ENCODE measurements at regions not wholly inside any gene's neighbourhood (a gene's known extent, or its start where the extent isn't known, plus 50 kb on each side); places are given as distances from the start of the nearest gene placed in this dataset.

DNA sequence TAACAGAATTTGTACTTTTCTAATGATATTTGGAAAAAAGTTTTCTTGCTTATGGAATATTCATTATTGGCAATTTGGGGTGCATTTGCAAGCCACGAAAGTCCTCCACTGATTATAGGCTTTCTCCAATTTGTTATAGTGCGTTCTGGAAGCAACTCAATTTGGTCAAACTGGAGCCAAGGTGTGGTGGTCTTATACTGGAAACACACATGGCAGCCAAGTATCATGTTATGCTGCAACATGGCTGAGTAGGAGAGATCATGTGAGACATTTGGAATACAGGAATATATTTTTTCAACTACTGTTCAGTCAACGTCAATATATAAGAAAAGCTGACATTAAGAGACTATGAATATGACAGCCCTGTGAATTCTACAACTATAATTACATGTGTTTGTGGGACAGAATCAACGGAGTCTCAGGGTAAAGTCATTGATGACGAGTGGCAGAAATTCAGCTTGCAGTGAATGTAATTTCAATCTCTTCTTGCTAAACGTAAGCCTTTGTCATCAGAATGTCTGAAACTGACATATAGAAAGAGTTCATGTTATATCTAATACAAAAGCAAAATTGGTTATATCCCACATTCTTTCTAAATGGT, 83.8 kb upstream of the FIBIN start:
- no peak for DNase-seq (ENCODE audit: low read depth)
- H3K36me3 ChIP-seq (ENCODE audit: control insufficient read depth, insufficient read depth, low read length): no peaks in the 10 kb centered on the region
- TF ChIP-seq, protein P1, sequence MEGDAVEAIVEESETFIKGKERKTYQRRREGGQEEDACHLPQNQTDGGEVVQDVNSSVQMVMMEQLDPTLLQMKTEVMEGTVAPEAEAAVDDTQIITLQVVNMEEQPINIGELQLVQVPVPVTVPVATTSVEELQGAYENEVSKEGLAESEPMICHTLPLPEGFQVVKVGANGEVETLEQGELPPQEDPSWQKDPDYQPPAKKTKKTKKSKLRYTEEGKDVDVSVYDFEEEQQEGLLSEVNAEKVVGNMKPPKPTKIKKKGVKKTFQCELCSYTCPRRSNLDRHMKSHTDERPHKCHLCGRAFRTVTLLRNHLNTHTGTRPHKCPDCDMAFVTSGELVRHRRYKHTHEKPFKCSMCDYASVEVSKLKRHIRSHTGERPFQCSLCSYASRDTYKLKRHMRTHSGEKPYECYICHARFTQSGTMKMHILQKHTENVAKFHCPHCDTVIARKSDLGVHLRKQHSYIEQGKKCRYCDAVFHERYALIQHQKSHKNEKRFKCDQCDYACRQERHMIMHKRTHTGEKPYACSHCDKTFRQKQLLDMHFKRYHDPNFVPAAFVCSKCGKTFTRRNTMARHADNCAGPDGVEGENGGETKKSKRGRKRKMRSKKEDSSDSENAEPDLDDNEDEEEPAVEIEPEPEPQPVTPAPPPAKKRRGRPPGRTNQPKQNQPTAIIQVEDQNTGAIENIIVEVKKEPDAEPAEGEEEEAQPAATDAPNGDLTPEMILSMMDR (IDR thresholded peaks at IDR 0.05; ENCODE audit: insufficient read depth, low read depth, low read length): no peak
- ChIA-PET CTCF (interaction anchor here (0.7 kb wide), 1 partner anchor 28 kb away, joined by 3 read pairs; no protein-coding TSS in a partner anchor), POLR2A (no interaction called here)
- no peak overlapping the region for H3K4me3 ChIP-seq (ENCODE audit: low read depth, low read length)
- no peaks in the 10 kb centered on the region; the same call in 1 of the 2 replicates for H3K27me3 ChIP-seq (ENCODE audit: control insufficient read depth, insufficient read depth, low read length)

DNA sequence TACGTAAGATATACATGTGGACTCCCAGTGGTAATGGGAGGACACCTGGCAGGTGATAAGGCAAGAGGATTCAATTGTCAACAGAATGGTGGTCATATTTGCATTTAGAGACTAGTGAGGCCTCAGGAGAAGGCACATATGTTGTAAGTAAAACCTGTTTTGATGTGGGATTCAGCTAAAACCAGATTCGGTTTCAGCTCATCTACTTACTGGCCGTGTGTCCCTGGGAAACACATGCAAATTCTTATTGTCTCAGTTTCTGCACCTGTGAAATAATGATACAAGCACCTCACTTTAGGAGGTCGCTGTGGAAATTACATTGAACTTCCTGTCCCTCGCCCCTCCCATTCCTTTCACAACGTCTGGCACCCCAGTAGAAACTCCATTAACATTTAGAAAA, 78.9 kb upstream of the FIBIN start:
- CTCF ChIA-PET: no interaction called here
- Histone ChIP-seq H3K4me3 (ENCODE audit: low read depth, low read length) (no peak overlapping the region), H3K36me3 (ENCODE audit: control insufficient read depth, insufficient read depth, low read length) (no peaks in the 10 kb centered on the region), H3K27me3 (ENCODE audit: control insufficient read depth, insufficient read depth, low read length) (no peaks in the 10 kb centered on the region; the same call in 1 of the 2 replicates)
- no peak for DNase-seq (ENCODE audit: low read depth)
- POLR2A ChIA-PET: no interaction called here
- TF ChIP-seq, protein P1 (IDR thresholded peaks at IDR 0.05; ENCODE audit: insufficient read depth, low read depth, low read length): no peak

DNA sequence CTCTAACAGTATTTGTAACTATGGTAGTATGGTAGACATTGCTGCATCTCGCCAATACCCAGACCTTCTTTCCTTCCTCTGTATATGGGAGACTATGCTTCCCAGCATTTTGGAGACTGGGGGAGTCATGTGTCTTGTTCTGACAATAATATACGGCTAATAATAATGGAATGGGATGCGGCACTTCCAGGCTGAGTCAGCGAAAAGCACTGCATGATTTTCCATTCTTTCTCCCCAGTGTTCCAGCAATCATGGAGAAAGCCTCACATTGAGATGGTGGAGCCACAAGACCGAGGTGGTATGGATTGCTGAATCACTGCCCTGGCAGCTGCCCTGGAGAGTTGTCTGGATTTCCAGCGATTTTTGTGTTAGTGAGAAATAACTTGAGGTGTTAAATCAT, 77.1 kb upstream of the FIBIN start:
- POLR2A ChIA-PET: no interaction called here
- H3K27me3 ChIP-seq (ENCODE audit: control insufficient read depth, insufficient read depth, low read length): no peaks in the 10 kb centered on the region; the same call in 1 of the 2 replicates
- no peak overlapping the region for H3K4me3 ChIP-seq (ENCODE audit: low read depth, low read length)
- TF ChIP-seq, protein P1 (IDR thresholded peaks at IDR 0.05; ENCODE audit: insufficient read depth, low read depth, low read length): no peak
- no peaks in the 10 kb centered on the region for H3K36me3 ChIP-seq (ENCODE audit: control insufficient read depth, insufficient read depth, low read length)
- DNase-seq (ENCODE audit: low read depth): no peak
- CTCF ChIA-PET: no interaction called here

DNA sequence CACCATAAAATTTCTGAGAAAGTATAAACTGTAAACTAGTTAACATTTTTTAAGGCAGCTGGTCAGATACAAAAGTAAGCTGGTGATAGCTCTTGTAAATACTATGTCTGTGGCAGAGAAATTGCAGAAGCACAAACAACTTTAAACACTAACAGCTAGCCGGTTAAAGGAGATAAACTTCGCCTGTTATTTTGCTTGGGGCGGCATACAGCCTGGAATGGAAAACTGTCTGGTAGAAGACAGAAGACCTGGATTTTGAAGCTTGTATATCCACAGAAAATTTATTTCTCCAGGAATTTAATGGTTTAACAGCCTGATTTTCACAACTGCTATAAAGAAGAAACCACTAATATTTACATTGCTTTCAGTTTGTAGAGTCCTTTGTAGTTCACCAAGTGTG, 65.3 kb upstream of the FIBIN start:
- CTCF ChIA-PET: interaction anchor here (1.3 kb wide), 1 partner anchor 173 kb away, joined by 4 read pairs; no protein-coding TSS in a partner anchor
- no peak for DNase-seq (ENCODE audit: low read depth)
- TF ChIP-seq, protein P1 (IDR thresholded peaks at IDR 0.05; ENCODE audit: insufficient read depth, low read depth, low read length): no peak
- POLR2A ChIA-PET: no interaction called here
- H3K36me3 ChIP-seq (ENCODE audit: control insufficient read depth, insufficient read depth, low read length): no peaks in the 10 kb centered on the region
- H3K27me3 ChIP-seq (ENCODE audit: control insufficient read depth, insufficient read depth, low read length): 0 out of 2 replicates have a peak, but pooled peaks cover 2% of the 10 kb centered on the region
- no peak overlapping the region for H3K4me3 ChIP-seq (ENCODE audit: low read depth, low read length)

DNA sequence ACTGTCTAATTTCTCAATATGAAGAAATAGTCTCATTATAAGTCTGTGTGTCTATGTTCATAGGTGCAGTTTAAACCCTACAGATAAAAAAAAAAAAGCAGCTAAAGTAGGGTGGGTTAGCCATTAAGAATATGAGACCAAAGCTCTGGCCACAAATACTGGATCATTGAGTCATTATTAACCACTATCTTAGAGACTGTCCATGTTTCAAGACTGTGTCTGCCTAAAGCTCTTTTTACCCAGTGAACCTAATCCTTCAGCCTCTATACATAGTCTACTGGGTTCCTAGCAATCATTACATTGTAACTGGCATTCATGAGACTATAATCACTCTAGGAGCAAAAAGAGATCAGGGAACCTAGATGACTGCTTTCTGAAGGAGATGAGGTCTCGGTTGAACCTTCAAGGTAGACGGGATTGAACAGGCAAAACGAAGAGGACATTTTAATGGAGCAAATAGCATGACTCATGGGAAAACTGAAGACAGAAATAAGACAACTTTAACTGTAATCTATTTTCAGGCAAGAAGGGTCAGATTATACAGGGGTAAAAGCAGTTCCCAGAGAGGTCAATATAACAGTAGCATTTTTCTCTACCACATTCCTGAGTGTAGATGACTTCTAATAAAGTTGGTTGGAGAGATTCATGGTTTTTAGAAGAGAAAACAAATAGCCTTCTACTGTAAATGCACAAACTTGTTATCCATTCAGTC, 64.0 kb upstream of the FIBIN start:
- H3K27me3 ChIP-seq (ENCODE audit: control insufficient read depth, insufficient read depth, low read length): no peaks in the 10 kb centered on the region
- POLR2A ChIA-PET: interaction anchor here (1.3 kb wide), 1 partner anchor 17 kb away, joined by 3 read pairs; no protein-coding TSS in a partner anchor
- CTCF ChIA-PET: interaction anchor here (1.0 to 1.3 kb wide), 2 partner anchors 11 to 174 kb away, joined by 3 to 4 read pairs; no protein-coding TSS in a partner anchor
- TF ChIP-seq, protein P1 (IDR thresholded peaks at IDR 0.05; ENCODE audit: insufficient read depth, low read depth, low read length): no peak
- no peak overlapping the region for H3K4me3 ChIP-seq (ENCODE audit: low read depth, low read length)
- no peaks in the 10 kb centered on the region for H3K36me3 ChIP-seq (ENCODE audit: control insufficient read depth, insufficient read depth, low read length)
- DNase-seq (ENCODE audit: low read depth): no peak

All from BJ (cell line).